PC-3 (cell line): ENCODE measurements at regions not wholly inside any gene's neighbourhood (a gene's known extent, or its start where the extent isn't known, plus 50 kb on each side); places are given as distances from the start of the nearest gene placed in this dataset.

Experiments used
- ATAC-seq: fragments of 200-7000 bp; cut with Tn5 transposase; 2 replicates; pipeline ENCODE4 v1.9.1; 2020; ENCODE audit warnings: mild to moderate bottlenecking, moderate library complexity
- BruUV-seq: library from RNA; stranded (reverse); fragments of 400-500 nt; replicated peaks from 2 replicates; lab custom pipeline; 2021; lab: Mats Ljungman, UMichigan
- CTCF ChIA-PET: fragments of 300-600 bp; sonication (Branson Sonifier 250); formaldehyde crosslinking; loops from one replicate; lab custom pipeline; 2022; ENCODE audit warnings: antibody characterized with exemption; lab: Charles Lee
- POLR2A ChIA-PET: fragments of 300-600 bp; sonication (Branson Sonifier 250); formaldehyde crosslinking; loops from one replicate; lab custom pipeline; 2022; ENCODE audit warnings: antibody characterized with exemption; ENCODE audit not compliant: unreplicated experiment; lab: Charles Lee
- DNase-seq: peaks from one replicate; pipeline ENCODE4 v3.0.0-alpha.2; 2015
- H2AFZ ChIP-seq: fragments of 300-600 bp; sonication (generic); 2 replicates; pipeline ENCODE4 v1.6.0; 2016; ENCODE audit warnings: antibody characterized with exemption, low read length
- H3F3A ChIP-seq: fragments of 300-600 bp; sonication (generic); one replicate; pipeline ENCODE4 v1.6.0; 2017; ENCODE audit warnings: antibody characterized with exemption, low read length, control low read depth, mild to moderate bottlenecking; ENCODE audit not compliant: unreplicated experiment
- H3K27ac ChIP-seq: fragments of 300-600 bp; sonication (generic); 2 replicates; pipeline ENCODE4 v1.5.1; 2016; ENCODE audit warnings: mild to moderate bottlenecking, low read length
- H3K27me3 ChIP-seq: fragments of 300-600 bp; sonication (generic); 2 replicates; pipeline ENCODE4 v1.6.1; 2016; ENCODE audit warnings: low read length, mixed read lengths
- H3K36me3 ChIP-seq: fragments of 300-600 bp; sonication (generic); 2 replicates; pipeline ENCODE4 v1.6.1; 2016; ENCODE audit warnings: low read depth, mixed run types, low read length, mixed read lengths
- H3K4me1 ChIP-seq: fragments of 300-600 bp; sonication (generic); 2 replicates; pipeline ENCODE4 v1.5.1; 2016; ENCODE audit warnings: low read length; ENCODE audit not compliant: insufficient read depth
- H3K4me2 ChIP-seq: fragments of 300-600 bp; sonication (generic); 2 replicates; pipeline ENCODE4 v1.6.0; 2016; ENCODE audit warnings: low read length
- H3K4me3 ChIP-seq: fragments of 300-600 bp; sonication (generic); 2 replicates; pipeline ENCODE4 v1.5.1; 2016; ENCODE audit warnings: mild to moderate bottlenecking, low read length, mixed read lengths
- H3K79me2 ChIP-seq: fragments of 300-600 bp; sonication (generic); 2 replicates; pipeline ENCODE4 v1.6.1; 2017; ENCODE audit warnings: low read length, mixed read lengths
- H3K9ac ChIP-seq: fragments of 300-600 bp; sonication (generic); 2 replicates; pipeline ENCODE4 v1.6.0; 2016; ENCODE audit warnings: mild to moderate bottlenecking, low read length
- H3K9me2 ChIP-seq: fragments of 300-600 bp; sonication (generic); replicated peaks from 2 replicates; pipeline ENCODE4 v1.6.1; 2016; ENCODE audit warnings: mixed run types, low read length, mixed read lengths
- H3K9me3 ChIP-seq: fragments of 300-600 bp; sonication (generic); 2 replicates; pipeline ENCODE4 v1.6.1; 2016; ENCODE audit warnings: low read length, mixed read lengths
- H4K20me1 ChIP-seq: fragments of 300-600 bp; sonication (generic); 2 replicates; pipeline ENCODE4 v1.6.1; 2016; ENCODE audit warnings: low read length, mixed read lengths
- EZH2 ChIP-seq: fragments of 300-600 bp; sonication (generic); IDR thresholded peaks from one replicate; pipeline ENCODE4 v1.6.1; 2017; ENCODE audit warnings: antibody characterized with exemption, mild to moderate bottlenecking, low read length; ENCODE audit not compliant: unreplicated experiment
- EZH2phosphoT487 ChIP-seq: fragments of 300-600 bp; sonication (generic); IDR thresholded peaks from 2 replicates; pipeline ENCODE4 v1.6.1; 2018; ENCODE audit warnings: mild to moderate bottlenecking, antibody characterized with exemption, low read length, borderline replicate concordance
- intact Hi-C: fragments of 100-400 bp; cut with micrococcal nuclease; formaldehyde crosslinking; loops from 2 replicates; pipeline ENCODE4 v1.9.0; 2023
- TF ChIP-seq, protein P1 (sequence below): fragments of 300-600 bp; sonication (generic); conservative IDR thresholded peaks from 2 replicates; pipeline ENCODE4 v1.5.1; 2017; ENCODE audit warnings: antibody characterized with exemption, low read depth, mild to moderate bottlenecking, low read length

GRCh38 chr11:123246749-123247495 is 51.9 kb upstream of the CLMP start:
- POLR2A ChIA-PET = interaction anchor here (1.2 kb wide), 1 partner anchor 136 kb away, joined by 3 read pairs; no protein-coding TSS in a partner anchor
- H3F3A ChIP-seq = no peaks in the 10 kb centered on the region

GRCh38 chr11:123245567-123245966 is 50.5 kb upstream of the CLMP start:
- Histone ChIP-seq H4K20me1 (no peaks in the 10 kb centered on the region), H3K27me3 (no peaks in the 10 kb centered on the region), H3K4me2 (no peak overlapping the region), H3K9ac (no peak overlapping the region), H2AFZ (no peak overlapping the region), H3F3A (no peaks in the 10 kb centered on the region), H3K27ac (no peak overlapping the region), H3K36me3 (no peaks in the 10 kb centered on the region), H3K79me2 (no peaks in the 10 kb centered on the region), H3K4me3 (no peak overlapping the region), H3K9me2 (no peaks in the 10 kb centered on the region), H3K9me3 (no peaks in the 10 kb centered on the region), H3K4me1 (peaks cover 14% of the 10 kb centered on the region)
- DNase-seq (no peak), ATAC-seq (no peak)
- TF ChIP-seq, protein P1, sequence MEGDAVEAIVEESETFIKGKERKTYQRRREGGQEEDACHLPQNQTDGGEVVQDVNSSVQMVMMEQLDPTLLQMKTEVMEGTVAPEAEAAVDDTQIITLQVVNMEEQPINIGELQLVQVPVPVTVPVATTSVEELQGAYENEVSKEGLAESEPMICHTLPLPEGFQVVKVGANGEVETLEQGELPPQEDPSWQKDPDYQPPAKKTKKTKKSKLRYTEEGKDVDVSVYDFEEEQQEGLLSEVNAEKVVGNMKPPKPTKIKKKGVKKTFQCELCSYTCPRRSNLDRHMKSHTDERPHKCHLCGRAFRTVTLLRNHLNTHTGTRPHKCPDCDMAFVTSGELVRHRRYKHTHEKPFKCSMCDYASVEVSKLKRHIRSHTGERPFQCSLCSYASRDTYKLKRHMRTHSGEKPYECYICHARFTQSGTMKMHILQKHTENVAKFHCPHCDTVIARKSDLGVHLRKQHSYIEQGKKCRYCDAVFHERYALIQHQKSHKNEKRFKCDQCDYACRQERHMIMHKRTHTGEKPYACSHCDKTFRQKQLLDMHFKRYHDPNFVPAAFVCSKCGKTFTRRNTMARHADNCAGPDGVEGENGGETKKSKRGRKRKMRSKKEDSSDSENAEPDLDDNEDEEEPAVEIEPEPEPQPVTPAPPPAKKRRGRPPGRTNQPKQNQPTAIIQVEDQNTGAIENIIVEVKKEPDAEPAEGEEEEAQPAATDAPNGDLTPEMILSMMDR = no peak
- TF ChIP-seq EZH2 (no peak), EZH2phosphoT487 (no peak)
- ChIA-PET POLR2A (interaction anchor here (0.7 kb wide), 1 partner anchor 192 kb away, joined by 13 read pairs; no protein-coding TSS in a partner anchor), CTCF (interaction anchor here (2.2 kb wide), 1 partner anchor 142 kb away, joined by 46 read pairs; no protein-coding TSS in a partner anchor)
- no TSS peak for BruUV-seq
- intact Hi-C loops = loop anchor here (2.0 to 5.0 kb wide), 2 partner anchors 51 to 73 kb away; partner anchors contain the start of gene CLMP

More at GRCh38 chr11:123246749-123247495, 51.9 kb upstream of the CLMP start:
- no peaks in the 10 kb centered on the region for H3K79me2 ChIP-seq
- H3K4me3 ChIP-seq = no peak overlapping the region
- intact Hi-C loops = loop anchor here (1.0 to 5.0 kb wide), 3 partner anchors 75 to 144 kb away; no protein-coding TSS in a partner anchor
- H3K36me3 ChIP-seq = no peaks in the 10 kb centered on the region
- peak overlapping the region; percentile 3; the same call in 1 of the 2 replicates for H3K9ac ChIP-seq
- H3K9me2 ChIP-seq = no peaks in the 10 kb centered on the region
- H3K27me3 ChIP-seq = no peaks in the 10 kb centered on the region
- TF ChIP-seq EZH2phosphoT487 = no peak
- TF ChIP-seq, protein P1 = peak; percentile 99
- no TSS peak for BruUV-seq
- H2AFZ ChIP-seq = peak overlapping the region; percentile 71
- no peak overlapping the region for H3K27ac ChIP-seq
- H3K4me2 ChIP-seq = peak overlapping the region; percentile 66
- CTCF ChIA-PET = interaction anchor here (0.5 to 2.2 kb wide), 20 partner anchors 12 to 232 kb away, joined by 3 to 48 read pairs (median 4); no protein-coding TSS in a partner anchor
- H4K20me1 ChIP-seq = no peaks in the 10 kb centered on the region
- DNase-seq (peak; percentile 92), ATAC-seq (peak; percentile 91)
- peaks cover 14% of the 10 kb centered on the region for H3K4me1 ChIP-seq
- no peaks in the 10 kb centered on the region for H3K9me3 ChIP-seq
